ENCODE measurements at regions not wholly inside any gene's neighbourhood (a gene's known extent, or its start where the extent isn't known, plus 50 kb on each side); places are given as distances from the start of the nearest gene placed in this dataset.

DNA sequence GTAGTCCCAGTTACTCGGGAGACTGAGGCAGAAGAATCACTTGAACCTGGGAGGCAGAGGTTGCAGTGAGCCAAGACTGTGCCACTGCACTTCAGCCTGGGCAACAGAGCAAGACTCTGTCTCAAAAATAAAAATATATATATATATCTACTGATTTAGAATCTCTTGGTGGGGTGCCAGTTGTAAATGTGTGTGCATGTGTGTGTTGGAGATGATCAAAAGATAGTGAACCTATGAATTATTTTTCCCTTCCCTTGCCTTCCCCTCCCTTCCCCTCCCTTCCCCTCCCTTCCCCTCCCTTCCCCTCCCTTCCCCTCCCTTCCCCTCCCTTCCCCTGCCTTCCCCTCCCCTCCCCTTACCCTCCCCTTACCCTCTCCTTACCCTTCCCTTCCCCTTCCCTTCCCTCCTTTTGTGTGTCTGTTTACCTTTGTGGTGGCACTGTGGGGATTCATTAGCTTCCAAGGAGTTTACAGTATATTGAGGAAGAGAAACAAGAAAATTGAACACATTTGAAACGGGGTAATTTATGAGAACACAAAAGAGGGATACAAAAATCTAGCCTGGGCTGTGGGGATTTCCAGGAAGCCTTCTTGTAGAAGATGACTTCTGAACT lies 281.5 kb upstream of the DPPA4 start:
- H3K27me3 Mint-ChIP-seq, result no peaks in the 10 kb centered on the region
- intact Hi-C loops (cut with micrococcal nuclease), result no loop called here
- H3K4me1 Mint-ChIP-seq, result no peaks in the 10 kb centered on the region

DNA sequence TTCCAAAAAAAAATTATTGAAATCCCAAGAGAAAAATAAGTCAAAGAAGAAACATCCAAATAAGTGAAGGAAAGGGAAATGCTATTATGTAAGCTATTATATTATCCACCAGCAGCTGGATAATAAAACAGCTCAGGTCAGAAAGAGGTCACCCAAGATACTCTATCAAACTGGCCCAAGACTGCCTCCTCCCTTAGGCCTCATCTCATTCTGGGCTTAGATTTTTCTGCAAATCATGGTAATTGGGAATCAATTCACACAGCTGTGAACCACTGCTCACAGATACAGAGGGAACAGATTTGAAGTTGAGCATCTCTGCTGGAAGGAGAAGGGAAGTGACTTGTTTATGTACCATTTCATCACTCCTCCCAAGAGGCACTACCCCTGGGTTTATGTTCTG lies 294.6 kb upstream of the DPPA4 start:
- Mint-ChIP-seq H3K4me3 (no peak overlapping the region), H3K4me1 (no peaks in the 10 kb centered on the region), H3K9me3 (no peaks in the 10 kb centered on the region), H3K27me3 (no peaks in the 10 kb centered on the region), H3K27ac (no peak overlapping the region), H3K36me3 (ENCODE audit: low read depth) (no peaks in the 10 kb centered on the region)
- no peak for DNase-seq
- intact Hi-C loops (cut with micrococcal nuclease), result no loop called here

More for the DNA sequence above, 281.5 kb upstream of the DPPA4 start:
- H3K36me3 Mint-ChIP-seq (ENCODE audit: low read depth), result no peaks in the 10 kb centered on the region
- no peaks in the 10 kb centered on the region for H3K9me3 Mint-ChIP-seq
- no peak overlapping the region for H3K4me3 Mint-ChIP-seq
- no peak overlapping the region for H3K27ac Mint-ChIP-seq
- no peak for DNase-seq

DNA sequence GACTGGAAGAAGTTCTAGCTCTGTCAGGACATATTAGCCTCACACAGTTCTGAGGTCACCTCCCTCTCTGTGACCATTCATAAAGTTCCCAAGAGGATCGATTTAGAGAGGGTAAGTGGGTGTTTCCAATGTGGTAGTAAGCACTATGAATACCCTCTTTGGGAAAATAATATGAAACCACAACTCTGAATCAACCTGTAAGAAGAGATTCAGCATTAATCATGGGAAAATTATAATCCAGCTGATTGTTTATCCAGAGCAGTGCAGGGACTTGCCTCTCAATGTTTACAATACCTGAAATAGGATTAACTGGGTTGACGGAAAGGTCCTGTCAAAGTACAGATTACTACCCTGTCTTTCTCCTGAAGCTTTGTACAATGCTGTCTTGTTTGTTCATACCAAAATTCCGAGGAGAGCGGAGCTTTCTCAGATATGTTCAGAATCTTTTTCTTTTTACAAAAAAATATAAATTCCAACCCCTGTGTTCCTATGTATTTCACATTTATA lies 302.9 kb upstream of the DPPA4 start:
- no peak for DNase-seq
- Mint-ChIP-seq H3K9me3 (no peaks in the 10 kb centered on the region), H3K27ac (no peak overlapping the region), H3K4me1 (no peaks in the 10 kb centered on the region), H3K36me3 (ENCODE audit: low read depth) (no peaks in the 10 kb centered on the region), H3K4me3 (no peak overlapping the region), H3K27me3 (no peaks in the 10 kb centered on the region)
- intact Hi-C loops (cut with micrococcal nuclease), result no loop called here

- no peak for DNase-seq
- H3K9me3 Mint-ChIP-seq, result no peaks in the 10 kb centered on the region
- H3K27me3 Mint-ChIP-seq, result no peaks in the 10 kb centered on the region
- no peaks in the 10 kb centered on the region for H3K4me1 Mint-ChIP-seq
- no peak overlapping the region for H3K4me3 Mint-ChIP-seq
- intact Hi-C loops (cut with micrococcal nuclease), result no loop called here
- H3K36me3 Mint-ChIP-seq (ENCODE audit: low read depth), result no peaks in the 10 kb centered on the region
- no peak overlapping the region for H3K27ac Mint-ChIP-seq
These were observed 304.7 kb upstream of the DPPA4 start for GRCh38 chr3:109642025-109642424.

- Mint-ChIP-seq H3K4me3 (no peak overlapping the region), H3K36me3 (ENCODE audit: low read depth) (no peaks in the 10 kb centered on the region), H3K27ac (no peak overlapping the region), H3K4me1 (no peaks in the 10 kb centered on the region), H3K27me3 (no peaks in the 10 kb centered on the region), H3K9me3 (no peaks in the 10 kb centered on the region)
- intact Hi-C loops (cut with micrococcal nuclease), result no loop called here
- no peak for DNase-seq
These were observed 306.2 kb upstream of the DPPA4 start for GRCh38 chr3:109643590-109643989.

- H3K27ac Mint-ChIP-seq, result no peak overlapping the region
- no peak overlapping the region for H3K4me3 Mint-ChIP-seq
- intact Hi-C loops (cut with micrococcal nuclease), result no loop called here
- H3K4me1 Mint-ChIP-seq, result no peaks in the 10 kb centered on the region
- no peaks in the 10 kb centered on the region for H3K27me3 Mint-ChIP-seq
- DNase-seq, result no peak
- H3K9me3 Mint-ChIP-seq, result no peaks in the 10 kb centered on the region
- no peaks in the 10 kb centered on the region for H3K36me3 Mint-ChIP-seq (ENCODE audit: low read depth)
These were observed 307.0 kb upstream of the DPPA4 start for GRCh38 chr3:109644332-109644731.

GRCh38 chr3:109644746-109645145 lies 307.4 kb upstream of the DPPA4 start:
- Mint-ChIP-seq H3K27ac (no peak overlapping the region), H3K27me3 (no peaks in the 10 kb centered on the region), H3K9me3 (no peaks in the 10 kb centered on the region), H3K36me3 (ENCODE audit: low read depth) (no peaks in the 10 kb centered on the region), H3K4me1 (no peaks in the 10 kb centered on the region), H3K4me3 (no peak overlapping the region)
- intact Hi-C loops (cut with micrococcal nuclease), result no loop called here
- DNase-seq, result no peak

DNA sequence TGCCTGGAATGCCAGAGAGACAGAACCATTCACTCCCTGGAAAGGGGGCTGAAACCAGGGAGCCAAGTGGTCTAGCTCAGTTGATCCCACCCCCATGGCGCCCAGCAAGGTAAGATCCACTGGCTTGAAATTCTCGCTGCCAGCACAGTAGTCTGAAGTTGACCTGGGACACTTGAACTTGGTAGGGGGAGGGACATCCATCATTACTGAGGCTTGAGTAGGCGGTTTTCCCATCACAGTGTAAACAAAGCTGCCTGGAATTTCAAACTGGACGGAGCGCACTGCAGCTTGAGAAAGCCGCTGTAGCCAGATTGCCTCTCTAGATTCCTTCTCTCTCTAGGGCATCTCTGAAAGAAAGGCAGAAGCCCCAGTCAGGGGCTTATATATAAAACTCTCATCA lies 310.7 kb upstream of the DPPA4 start:
- no peaks in the 10 kb centered on the region for H3K4me1 Mint-ChIP-seq
- no peak overlapping the region for H3K4me3 Mint-ChIP-seq
- no peaks in the 10 kb centered on the region for H3K27me3 Mint-ChIP-seq
- no peak overlapping the region for H3K27ac Mint-ChIP-seq
- no peaks in the 10 kb centered on the region for H3K36me3 Mint-ChIP-seq (ENCODE audit: low read depth)
- no peaks in the 10 kb centered on the region for H3K9me3 Mint-ChIP-seq
- no peak for DNase-seq
- intact Hi-C loops (cut with micrococcal nuclease), result no loop called here

- no peaks in the 10 kb centered on the region for H3K27me3 Mint-ChIP-seq
- H3K9me3 Mint-ChIP-seq, result no peaks in the 10 kb centered on the region
- DNase-seq, result no peak
- no peak overlapping the region for H3K27ac Mint-ChIP-seq
- H3K4me3 Mint-ChIP-seq, result no peak overlapping the region
- no peaks in the 10 kb centered on the region for H3K4me1 Mint-ChIP-seq
- H3K36me3 Mint-ChIP-seq (ENCODE audit: low read depth), result no peaks in the 10 kb centered on the region
- intact Hi-C loops (cut with micrococcal nuclease), result no loop called here
These were observed 318.9 kb upstream of the DPPA4 start for GRCh38 chr3:109656225-109656624.

DNA sequence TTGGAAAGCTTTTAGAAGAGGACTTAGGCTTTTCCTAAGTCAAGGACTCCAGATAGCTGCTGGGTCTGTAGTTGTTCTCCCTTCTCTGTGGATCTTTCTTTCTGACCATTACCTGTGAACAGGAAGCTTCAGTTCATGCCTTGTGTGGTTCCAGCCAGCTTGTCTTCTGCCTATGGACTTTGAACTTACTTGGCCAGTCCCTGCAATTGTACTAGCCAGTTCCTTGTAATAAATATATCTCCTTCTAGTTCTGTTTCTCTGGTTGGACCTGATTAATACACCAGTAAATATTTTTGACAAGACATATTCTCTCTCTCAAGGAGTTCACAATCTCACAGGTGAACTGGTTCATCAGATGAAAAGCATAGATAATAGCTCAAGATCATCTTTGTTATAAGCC lies 341.3 kb upstream of the DPPA4 start:
- Mint-ChIP-seq H3K9me3 (no peaks in the 10 kb centered on the region), H3K4me1 (no peaks in the 10 kb centered on the region), H3K27me3 (no peaks in the 10 kb centered on the region), H3K27ac (no peak overlapping the region), H3K36me3 (ENCODE audit: low read depth) (no peaks in the 10 kb centered on the region), H3K4me3 (no peak overlapping the region)
- intact Hi-C loops (cut with micrococcal nuclease), result no loop called here
- no peak for DNase-seq

DNA sequence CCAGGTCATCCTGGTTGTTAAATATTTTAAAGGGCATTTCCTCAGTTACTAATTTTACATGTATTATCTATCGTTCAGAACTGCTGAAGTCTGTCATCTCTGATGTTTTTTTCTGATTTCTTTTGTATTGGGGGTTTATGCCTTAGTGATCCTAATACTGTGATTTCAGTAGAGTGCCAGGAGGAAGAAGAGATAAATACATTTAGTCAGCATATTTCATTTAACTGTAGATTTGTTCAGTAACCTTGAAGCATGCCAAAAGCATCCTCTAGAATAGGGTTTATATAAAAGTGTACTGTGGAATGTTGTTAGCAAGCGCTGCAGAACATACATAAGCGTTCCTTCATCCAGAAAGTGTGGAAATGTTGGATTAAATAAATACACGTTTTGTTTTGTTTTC lies 342.3 kb upstream of the DPPA4 start:
- Mint-ChIP-seq H3K9me3 (no peaks in the 10 kb centered on the region), H3K27me3 (no peaks in the 10 kb centered on the region), H3K36me3 (ENCODE audit: low read depth) (no peaks in the 10 kb centered on the region), H3K4me1 (no peaks in the 10 kb centered on the region), H3K27ac (no peak overlapping the region), H3K4me3 (no peak overlapping the region)
- intact Hi-C loops (cut with micrococcal nuclease), result no loop called here
- DNase-seq, result no peak

DNA sequence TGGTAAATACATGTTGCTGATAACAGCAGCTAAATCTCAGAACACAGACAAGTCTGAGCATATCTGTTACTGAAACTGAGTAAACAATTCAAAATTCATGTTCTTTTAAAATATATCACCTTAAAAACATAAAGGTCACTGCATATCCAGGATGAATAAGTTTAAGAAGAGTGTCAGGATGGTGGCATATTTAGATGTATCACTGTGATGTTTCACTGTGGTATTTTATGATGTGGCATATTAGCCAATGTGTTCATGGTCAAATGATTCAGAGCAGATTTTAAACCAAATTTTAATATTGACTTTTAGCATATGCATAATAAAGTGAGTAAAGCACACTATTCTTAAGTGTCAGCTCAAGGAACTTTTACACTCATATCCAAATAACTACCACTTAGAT lies 346.4 kb upstream of the DPPA4 start:
- Mint-ChIP-seq H3K9me3 (no peaks in the 10 kb centered on the region), H3K36me3 (ENCODE audit: low read depth) (no peaks in the 10 kb centered on the region), H3K27ac (no peak overlapping the region), H3K27me3 (no peaks in the 10 kb centered on the region), H3K4me3 (no peak overlapping the region), H3K4me1 (no peaks in the 10 kb centered on the region)
- DNase-seq, result no peak
- intact Hi-C loops (cut with micrococcal nuclease), result no loop called here

- Mint-ChIP-seq H3K27ac (no peak overlapping the region), H3K4me3 (no peak overlapping the region), H3K4me1 (no peaks in the 10 kb centered on the region), H3K36me3 (ENCODE audit: low read depth) (no peaks in the 10 kb centered on the region), H3K9me3 (no peaks in the 10 kb centered on the region), H3K27me3 (no peaks in the 10 kb centered on the region)
- DNase-seq, result no peak
- intact Hi-C loops (cut with micrococcal nuclease), result no loop called here
These were observed 348.0 kb upstream of the DPPA4 start for GRCh38 chr3:109685084-109686079.

- Mint-ChIP-seq H3K4me1 (no peaks in the 10 kb centered on the region), H3K9me3 (peaks cover 5% of the 10 kb centered on the region), H3K27me3 (no peaks in the 10 kb centered on the region), H3K4me3 (no peak overlapping the region), H3K27ac (no peak overlapping the region), H3K36me3 (ENCODE audit: low read depth) (no peaks in the 10 kb centered on the region)
- DNase-seq, result no peak
- intact Hi-C loops (cut with micrococcal nuclease), result no loop called here
These were observed 350.3 kb upstream of the DPPA4 start for GRCh38 chr3:109687626-109688025.
